ENCODE measurements at regions not wholly inside any gene's neighbourhood (a gene's known extent, or its start where the extent isn't known, plus 50 kb on each side); places are given as distances from the start of the nearest gene placed in this dataset.
A peak's percentile ranks its signal among the peaks of the same experiment; 100 is the strongest.
"Not testable (repeated sequence)": the region's sequence is repeated elsewhere in the genome, so short reads cannot be mapped to it uniquely, and the experiment has no call there.

- no peak for DNase-seq
Observed at GRCh38 chr20:55678970-55679667, 326.2 kb downstream of the CBLN4 start.

GRCh38 chr20:55678126-55678525, 327.2 kb downstream of the CBLN4 start:
- no peak for DNase-seq

GRCh38 chr20:55677011-55677410, 328.3 kb downstream of the CBLN4 start:
- DNase-seq = no peak

GRCh38 chr20:55676097-55676496, 329.2 kb downstream of the CBLN4 start:
- DNase-seq = no peak

GRCh38 chr20:55668631-55669030, 336.7 kb downstream of the CBLN4 start:
- peak; percentile 1 for DNase-seq

GRCh38 chr20:55667955-55668354, 337.4 kb downstream of the CBLN4 start:
- peak; percentile 1 for DNase-seq

- DNase-seq = no peak
Observed at GRCh38 chr20:55667024-55667423, 338.3 kb downstream of the CBLN4 start.

GRCh38 chr20:55656231-55656775, 349.0 kb downstream of the CBLN4 start:
- DNase-seq = no peak

- no peak for DNase-seq
Observed at GRCh38 chr20:55650657-55651360, 354.5 kb downstream of the CBLN4 start.

- DNase-seq = no peak
Observed at GRCh38 chr20:55649254-55649653, 356.1 kb downstream of the CBLN4 start.

GRCh38 chr20:55646851-55647250, 358.5 kb downstream of the CBLN4 start:
- no peak for DNase-seq

- no peak for DNase-seq
Observed at GRCh38 chr20:55641497-55641896, 363.8 kb downstream of the CBLN4 start.

GRCh38 chr20:55635870-55636269, 369.4 kb downstream of the CBLN4 start:
- no peak for DNase-seq

GRCh38 chr20:55632592-55632991, 372.7 kb downstream of the CBLN4 start:
- no peak for DNase-seq

GRCh38 chr20:55629143-55629542, 376.2 kb downstream of the CBLN4 start:
- not testable (repeated sequence) for DNase-seq

GRCh38 chr20:55626716-55627115, 378.6 kb downstream of the CBLN4 start:
- DNase-seq = no peak

GRCh38 chr20:55616367-55616766, 389.0 kb downstream of the CBLN4 start:
- DNase-seq = no peak

GRCh38 chr20:55615818-55616217, 389.5 kb downstream of the CBLN4 start:
- DNase-seq = no peak

GRCh38 chr20:55614220-55614757, 391.0 kb downstream of the CBLN4 start:
- peak; percentile 35 for DNase-seq

GRCh38 chr20:55610756-55611155, 394.6 kb downstream of the CBLN4 start:
- no peak for DNase-seq

GRCh38 chr20:55605594-55605993, 399.7 kb downstream of the CBLN4 start:
- no peak for DNase-seq

GRCh38 chr20:55597526-55597925, 407.8 kb downstream of the CBLN4 start:
- no peak for DNase-seq

- DNase-seq = peak; percentile 24
Observed at GRCh38 chr20:55596431-55596830, 408.9 kb downstream of the CBLN4 start.

- no peak for DNase-seq
Observed at GRCh38 chr20:55592866-55593265, 412.5 kb downstream of the CBLN4 start.
